Daoy (cell line): ENCODE measurements at regions not wholly inside any gene's neighbourhood (a gene's known extent, or its start where the extent isn't known, plus 50 kb on each side); places are given as distances from the start of the nearest gene placed in this dataset.

Experiments
- DNase-seq: peaks from one replicate; pipeline ENCODE4 v3.0.0-alpha.2; 2015; ENCODE audit warnings: low read depth

DNA sequence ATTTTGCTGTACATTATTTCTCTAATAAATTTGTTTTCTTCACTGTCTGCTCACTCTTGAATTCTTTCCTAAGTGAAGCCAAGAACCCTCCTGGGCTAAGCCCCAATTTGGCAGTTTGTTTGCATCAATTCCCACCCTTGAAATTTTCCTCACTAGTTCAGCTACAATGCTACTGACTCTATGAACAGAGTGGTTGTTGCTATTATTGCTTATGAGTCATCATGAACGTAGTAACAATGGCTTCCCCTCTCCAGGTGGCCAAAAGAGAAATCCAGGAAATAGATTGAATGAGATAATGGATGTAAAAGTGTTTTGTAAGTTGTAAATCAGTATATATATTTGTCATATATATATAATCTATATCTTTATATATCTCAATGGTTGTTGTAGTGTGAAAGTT, 193.0 kb downstream of the URB2 start:
- DNase-seq = peak; percentile 10

DNA sequence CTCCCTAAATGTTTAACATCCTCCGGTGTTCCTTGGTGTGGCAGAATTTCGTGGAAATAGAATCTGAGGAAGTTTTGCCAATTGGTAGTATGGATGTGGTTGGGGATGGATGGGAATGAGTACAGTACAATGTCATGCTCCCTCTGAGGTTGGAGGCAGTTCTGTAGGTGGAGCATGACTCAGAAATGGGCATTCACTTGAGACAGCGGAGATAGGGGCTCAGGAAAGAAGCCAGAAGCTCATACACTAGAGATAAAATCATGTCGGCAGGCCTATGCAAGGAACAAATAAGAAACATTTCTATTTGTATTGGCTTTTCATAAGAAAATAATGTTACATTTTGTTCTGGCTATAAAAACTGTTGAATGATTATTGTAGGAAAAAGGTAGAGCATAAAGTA, 196.0 kb downstream of the URB2 start:
- DNase-seq = peak; percentile 21

DNA sequence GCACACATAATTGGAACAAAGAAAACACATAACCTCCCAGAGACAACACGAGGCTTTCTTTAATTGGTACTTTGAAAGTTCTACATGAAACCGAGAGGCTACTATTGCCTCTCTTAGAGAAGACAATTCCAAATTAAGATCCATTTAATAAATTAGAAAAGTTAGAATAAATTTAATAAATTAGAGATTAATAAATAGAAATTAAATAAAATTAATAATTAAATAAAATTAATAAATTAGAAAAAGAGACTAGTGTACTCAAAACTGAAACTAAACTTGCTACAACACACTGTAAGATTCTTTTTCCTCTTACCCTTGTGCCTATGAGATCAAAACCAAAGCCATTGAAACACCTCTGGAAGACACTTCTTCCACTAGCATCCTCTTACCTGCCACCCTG, 199.0 kb downstream of the URB2 start:
- DNase-seq = no peak

DNA sequence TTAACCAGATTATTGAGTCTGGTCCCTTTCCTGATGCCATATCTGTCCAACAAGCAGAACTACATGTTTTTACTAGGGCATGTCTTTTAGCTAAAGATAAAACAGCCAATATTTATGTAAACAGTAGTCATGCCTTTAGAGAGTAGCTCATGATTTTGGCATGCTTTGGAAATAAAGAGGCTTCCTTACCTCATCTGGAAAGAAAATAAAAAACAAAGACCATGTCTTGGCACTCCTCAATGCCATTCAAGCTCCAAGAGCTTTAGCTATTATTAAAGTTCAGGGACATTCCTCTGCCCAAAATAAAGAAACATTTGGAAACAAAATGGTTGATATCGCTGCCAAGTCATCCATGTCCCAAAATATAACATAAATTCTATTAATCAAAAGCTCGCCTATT, 202.4 kb downstream of the URB2 start:
- no peak for DNase-seq

DNA sequence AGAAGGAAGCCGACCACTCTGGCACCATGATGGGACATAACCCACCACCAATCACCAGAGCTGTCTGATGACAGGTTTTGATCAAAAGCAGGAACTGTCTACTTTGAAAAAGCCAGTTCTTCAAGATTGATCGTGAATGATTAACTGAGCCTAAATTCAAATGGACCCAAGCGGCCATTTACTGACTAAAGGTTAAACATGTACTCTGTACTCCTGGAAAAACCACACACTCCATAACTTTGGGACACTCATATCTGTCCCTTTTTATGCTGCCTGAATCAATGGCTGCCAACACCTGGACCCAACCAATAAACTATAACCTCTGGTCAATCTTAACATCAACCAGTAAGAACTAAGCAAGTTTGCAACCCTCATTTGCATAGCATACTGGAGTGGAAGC, 206.6 kb downstream of the URB2 start:
- DNase-seq = no peak

DNA sequence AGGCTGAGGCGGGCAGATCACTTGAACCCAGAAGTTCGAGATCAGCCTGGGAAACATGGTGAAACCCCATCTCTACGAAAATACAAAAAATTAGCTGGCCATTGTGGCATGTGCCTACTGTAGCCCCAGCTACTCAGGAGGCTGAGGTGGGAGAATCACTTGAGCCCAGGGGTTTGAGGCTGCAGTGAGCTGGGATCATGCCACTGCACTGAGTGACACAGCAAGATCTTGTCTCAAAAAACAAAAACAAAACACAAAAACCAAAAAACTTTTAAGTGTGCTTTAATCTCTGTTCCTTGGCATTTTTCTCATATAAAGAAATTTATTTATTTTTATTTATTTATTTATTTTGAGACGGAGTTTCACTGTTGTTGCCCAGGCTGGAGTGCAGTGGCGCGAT, 208.2 kb downstream of the URB2 start:
- no peak for DNase-seq

DNA sequence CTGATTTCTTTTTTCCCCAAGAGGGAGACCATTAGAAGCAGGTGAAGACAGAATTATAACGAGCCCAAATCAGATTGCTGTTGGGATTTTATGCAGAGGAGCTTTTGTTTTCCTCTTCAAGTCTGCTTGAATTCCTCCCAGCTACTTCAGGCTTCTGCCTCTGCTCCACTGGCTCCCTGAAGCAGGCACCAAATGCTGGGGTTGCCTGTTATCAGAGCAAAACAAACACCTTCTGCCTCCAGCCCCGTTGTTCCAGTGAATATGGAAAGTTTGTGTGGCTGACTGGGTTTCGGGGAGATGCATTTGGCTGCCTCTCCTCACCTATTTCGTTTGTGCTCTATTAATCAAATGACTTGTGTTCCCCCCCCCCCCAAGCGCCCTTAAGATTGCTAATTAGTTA, 209.2 kb downstream of the URB2 start:
- DNase-seq = no peak

DNA sequence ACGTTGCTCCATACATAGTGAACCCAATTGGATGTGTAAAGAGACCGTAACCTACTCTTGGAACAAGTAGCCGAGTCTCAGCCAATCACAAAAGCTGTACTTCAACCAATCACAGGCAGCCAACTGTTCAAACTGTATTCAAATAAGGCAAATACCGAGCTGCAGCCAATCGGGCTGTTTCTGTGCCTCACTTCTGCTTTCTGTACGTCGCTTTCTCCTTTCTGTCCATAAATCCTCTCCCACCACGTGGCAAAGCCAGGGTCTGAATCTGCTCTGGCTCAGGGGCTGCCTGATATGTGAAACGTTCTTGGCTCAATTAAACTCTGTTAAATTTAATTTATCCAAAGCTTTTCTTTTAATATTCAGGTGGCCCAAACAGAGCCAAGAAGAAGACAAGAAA, 210.3 kb downstream of the URB2 start:
- DNase-seq = no peak

DNA sequence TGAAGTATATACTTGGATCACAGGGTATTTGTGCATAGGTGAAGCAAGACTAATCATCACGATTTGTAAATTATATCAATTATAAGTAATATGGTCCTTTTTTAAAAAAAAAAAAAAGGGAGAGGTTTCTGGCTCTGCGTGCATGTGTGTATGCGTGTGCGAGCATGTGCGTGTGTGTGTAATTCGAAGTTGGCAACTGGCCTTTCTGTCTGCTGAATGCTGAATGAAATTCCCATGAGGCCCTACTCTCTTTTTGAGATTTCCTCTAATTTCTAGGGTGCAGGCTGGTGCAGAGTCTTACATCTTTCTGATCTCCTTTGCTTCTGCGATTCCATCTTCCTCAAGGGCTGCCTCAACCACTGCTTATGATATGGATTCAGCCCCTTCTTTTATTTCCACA, 212.2 kb downstream of the URB2 start:
- DNase-seq = no peak

DNA sequence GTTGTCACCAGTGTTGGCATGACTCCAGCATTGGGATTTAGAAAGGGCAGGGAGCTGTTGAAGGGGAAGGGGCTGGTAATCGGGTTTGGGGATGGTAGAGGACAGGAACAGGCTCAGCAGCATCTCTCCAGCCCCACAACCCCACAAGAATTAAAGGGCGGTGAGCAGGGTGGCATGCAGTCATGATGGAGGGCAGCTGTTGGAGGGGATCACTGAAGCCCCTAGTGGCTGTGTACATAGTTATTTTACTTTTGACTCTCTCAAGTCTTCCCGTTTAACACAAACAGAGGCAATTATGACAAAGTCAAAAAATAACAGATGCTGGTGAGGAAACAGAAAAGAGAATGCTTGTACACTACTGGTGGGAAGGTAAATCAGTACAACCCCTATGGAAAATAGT, 213.8 kb downstream of the URB2 start:
- no peak for DNase-seq

DNA sequence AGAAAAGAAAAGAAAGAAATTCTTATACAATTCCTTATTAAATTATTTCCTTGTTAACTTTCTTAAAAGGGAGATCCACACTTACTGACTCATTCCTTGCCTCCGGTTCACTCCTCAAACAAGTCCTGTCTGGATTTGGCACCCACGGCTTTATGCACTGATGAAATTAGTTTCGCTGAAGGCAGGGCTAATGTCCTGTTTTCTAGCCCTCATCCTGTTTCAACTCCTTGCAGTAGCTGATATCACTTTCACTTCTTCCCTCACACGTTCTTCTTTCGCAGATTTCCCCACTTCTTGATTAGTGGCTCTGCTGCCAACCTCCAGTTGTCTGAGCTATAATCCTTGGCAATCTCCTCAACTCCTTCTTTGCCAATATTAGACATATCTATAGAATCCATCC, 215.2 kb downstream of the URB2 start:
- DNase-seq = peak; percentile 22

DNA sequence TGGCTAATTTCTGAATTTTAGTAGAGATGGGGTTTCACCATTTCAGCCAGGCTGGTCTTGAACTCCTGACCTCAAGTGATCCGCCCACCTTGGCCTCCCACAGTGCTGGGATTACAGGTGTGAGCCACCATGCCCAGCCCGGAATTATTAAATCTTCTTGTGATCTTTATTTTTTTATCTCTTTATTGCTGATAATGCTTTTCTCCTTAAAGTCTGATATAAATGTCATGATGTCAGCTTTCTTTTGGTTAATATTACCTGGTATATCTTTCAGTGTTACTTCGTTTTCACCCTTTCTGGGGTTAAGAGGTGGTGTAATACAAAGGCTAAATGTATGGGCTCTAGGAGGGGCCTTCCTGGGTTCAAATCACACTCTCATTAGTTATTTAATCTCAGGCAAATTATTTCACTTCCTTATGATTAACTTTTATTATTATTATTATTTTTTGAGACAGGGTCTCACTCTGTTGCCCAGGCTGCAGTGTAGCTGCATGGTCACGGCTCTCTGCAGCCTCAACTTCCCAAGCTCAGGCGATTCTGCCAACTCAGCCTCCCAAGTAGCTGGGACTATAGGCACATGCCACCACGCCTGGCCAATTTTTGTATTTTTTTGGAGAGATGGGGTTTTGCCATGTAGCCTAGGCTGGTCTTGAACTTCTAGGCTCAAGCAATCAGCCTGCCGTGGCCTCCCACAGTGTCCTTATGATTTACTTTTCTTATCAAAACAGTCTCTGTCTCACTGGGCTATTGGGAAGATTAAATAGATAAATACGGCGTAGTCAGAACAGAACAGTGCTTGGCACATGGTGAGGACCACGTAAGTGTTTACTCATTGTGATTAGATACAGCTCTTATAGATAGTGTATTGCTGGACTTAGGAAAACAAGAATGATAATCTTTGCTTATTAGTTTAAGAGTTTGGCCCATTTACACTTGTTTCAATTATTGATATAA, 216.5 kb downstream of the URB2 start:
- peak; percentile 16 for DNase-seq

DNA sequence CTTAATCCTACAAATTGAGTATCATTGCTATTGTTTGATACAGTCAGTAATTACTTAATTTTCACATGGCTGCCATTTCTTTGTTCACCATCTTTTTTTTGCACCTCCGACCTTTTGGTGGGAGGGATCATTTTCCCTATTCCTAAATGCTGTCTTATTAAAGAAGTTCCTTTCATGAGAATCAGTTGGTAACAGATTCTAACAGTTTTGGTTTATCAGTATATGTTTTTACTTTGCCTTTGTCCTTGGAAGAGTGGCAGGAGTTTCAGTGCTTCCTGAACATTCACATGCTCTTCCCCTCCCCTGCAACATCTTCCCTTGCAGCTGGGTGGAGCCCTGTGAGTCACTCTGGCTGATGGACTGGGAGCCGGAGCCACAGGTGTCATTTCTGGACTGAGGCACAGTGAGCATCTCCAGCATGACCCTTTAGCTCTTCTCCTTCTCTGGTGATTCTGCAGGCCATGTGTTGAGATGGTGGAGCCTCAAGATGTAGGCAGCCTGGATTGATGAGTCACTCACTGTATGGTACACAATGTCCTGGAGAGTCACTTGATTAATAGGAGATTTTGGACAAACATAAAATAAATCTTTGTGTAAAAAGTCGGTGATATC, 217.7 kb downstream of the URB2 start:
- DNase-seq = peak; percentile 64

DNA sequence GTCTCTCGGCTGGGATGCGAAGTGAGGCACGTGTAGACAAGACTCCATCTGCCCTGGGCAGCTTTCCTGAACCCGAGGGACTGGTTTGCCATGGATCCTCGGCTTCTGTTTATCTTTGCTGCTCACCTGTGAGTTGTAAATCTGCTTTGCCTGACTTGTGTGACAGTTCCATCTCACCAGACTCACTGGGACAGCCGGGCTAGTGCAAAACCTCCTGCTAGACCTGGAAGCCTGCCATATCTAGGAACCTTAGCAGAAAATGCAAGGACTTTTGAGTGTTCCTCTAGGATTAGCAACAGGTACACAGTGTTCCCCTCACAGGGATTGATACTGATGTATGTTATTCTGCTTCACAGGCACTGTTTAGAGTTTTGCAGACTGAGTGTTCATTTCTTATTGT, 218.6 kb downstream of the URB2 start:
- DNase-seq = no peak

DNA sequence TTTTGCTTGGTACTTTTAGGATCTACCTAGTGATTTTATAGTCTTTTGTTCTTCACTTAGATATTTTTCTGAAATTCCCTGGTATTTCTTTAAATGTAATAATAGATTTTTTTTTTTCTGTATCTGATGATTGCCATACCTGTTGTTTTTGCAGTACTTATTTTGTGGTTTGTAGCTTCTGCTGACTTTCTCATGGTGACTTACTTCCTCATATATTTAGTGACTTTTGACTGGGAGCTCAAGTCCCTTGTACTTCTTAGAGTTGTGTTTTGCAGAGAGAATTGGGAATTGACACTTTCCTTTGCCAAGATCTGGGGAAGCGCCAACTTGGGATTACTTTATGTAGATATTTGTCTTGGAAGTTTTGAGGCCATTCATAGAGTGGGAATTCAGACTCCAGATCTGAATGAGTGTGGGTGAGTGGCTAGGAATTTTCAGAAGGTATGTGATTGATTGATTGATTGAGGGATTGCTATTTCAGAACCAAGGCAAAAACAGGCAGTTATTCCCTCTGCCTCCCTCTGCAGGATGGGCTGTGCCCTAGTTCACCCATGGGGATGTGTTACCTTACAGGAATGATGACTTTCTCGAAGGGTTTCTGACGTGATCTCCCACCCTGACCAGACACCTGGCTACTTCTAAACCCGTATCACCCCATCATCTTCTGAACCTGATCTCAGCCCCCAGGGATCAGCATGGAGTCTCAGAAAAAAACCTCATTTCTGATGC, 219.5 kb downstream of the URB2 start:
- no peak for DNase-seq

DNA sequence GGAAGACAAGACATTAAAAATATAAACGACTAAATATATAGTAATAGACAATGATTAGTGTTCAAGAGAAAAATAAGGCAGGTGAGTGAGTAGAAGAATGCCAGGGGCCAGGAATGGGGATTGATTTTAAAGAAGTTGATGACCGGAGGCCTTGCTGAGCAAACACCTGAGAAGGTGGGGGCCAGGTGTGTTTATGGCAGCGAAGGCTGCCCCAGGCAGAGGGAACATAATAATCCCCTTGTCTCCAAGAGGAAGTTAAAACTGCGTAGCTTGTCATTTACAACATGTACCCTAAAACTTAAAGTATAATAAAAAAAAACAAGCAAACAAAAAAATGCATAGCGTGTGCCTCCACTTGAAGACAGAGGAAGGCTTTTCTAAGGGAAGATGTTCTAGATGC, 220.3 kb downstream of the URB2 start:
- DNase-seq = no peak

DNA sequence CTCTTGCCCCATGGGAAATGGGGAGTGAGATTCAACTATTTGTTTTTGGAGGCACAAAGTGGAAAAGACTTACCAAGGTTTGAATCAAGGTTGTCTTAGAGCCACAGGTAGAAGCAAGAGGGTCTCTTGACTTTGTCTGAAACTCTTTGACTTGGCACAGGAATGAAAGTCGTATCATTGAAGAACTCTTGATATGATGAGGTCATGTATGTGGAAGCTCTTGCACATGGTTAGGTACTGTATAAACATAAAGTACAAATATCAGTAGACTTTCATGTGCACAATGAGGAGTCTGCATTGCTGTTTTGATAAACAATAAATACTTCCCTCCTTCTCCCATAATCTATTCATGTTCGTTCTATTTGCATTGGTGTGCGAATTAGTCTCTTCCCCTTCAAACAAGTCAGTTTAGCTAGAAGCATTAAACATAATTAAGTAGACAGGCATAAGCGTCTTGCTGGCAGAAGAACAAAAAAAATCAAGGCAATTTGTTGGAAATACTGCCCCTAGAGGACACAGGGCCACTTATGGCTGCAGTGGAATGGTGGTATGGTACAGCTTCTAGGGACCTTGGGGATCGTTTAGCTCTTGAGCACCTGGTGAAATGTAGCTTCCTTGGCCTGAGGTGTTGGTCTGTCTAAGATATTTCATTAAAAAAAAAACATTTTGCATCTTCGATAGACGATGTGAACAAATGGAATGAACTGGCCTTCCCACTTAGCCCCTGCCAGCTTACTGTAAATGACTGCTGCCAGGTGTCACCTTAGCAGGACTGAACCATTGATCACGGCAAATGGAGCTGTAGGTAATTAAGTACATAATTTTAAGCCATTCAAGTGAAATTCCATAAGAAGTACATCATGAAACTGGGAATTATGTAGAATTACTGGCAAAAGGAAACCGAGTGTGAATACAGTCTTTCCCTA, 218.0 kb upstream of the GALNT2 start:
- peak; percentile 37 for DNase-seq

DNA sequence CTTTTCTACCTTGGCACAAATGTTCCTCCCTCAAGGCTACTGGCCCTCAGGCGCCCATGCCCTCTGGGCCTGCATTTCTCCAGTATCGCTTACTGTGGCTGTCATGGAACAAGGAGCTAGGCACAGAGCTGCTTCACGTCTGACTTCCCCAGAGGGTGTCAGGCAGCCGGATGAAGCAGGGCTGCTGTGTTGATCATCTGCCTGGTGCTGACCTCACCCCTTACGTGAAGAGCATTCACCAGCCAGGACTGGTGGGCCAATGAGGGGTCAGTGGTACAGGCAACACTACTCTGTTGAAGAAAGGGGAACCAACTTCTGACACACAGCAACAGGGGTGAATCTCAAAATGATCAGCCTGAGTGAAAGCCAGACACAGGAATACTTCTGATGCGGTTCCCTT, 215.5 kb upstream of the GALNT2 start:
- no peak for DNase-seq

DNA sequence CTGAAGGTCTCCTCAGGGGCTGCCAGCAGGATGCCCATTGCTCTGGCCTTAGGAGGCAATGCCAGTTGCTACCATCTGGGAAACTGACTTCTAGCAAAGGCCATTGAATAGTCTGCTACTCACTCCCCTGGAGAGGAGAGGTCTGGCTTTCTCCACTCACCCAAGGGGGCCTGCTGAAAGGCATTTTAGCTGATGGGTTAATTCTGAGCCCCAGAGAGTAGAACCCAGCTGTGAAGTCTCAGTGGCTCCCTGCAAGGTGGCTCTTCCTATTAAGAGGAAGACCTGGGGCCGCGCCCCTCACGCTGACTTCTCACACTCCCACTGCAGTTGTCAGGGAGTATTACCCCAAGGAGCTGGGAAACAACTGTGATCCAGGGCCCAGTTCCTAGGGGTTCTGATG, 213.3 kb upstream of the GALNT2 start:
- no peak for DNase-seq

DNA sequence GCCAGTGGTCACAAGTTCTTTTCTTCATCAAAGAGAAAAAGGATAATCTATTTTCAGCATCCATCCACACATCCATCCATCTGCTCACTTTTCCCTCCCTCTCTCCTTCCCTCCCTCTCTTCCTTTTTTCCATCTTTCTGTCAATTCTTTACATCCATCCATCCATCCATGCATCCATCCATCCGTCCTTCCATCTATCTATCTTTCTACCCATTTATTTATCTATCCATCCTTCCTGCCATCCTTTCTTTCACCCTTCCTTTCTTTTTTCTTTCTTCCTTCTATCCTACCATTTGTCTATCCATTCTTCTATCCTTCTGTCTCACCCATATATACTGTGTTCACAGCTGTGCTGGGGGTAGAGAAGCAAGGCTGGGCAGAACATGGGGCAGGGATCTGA, 212.4 kb upstream of the GALNT2 start:
- no peak for DNase-seq

DNA sequence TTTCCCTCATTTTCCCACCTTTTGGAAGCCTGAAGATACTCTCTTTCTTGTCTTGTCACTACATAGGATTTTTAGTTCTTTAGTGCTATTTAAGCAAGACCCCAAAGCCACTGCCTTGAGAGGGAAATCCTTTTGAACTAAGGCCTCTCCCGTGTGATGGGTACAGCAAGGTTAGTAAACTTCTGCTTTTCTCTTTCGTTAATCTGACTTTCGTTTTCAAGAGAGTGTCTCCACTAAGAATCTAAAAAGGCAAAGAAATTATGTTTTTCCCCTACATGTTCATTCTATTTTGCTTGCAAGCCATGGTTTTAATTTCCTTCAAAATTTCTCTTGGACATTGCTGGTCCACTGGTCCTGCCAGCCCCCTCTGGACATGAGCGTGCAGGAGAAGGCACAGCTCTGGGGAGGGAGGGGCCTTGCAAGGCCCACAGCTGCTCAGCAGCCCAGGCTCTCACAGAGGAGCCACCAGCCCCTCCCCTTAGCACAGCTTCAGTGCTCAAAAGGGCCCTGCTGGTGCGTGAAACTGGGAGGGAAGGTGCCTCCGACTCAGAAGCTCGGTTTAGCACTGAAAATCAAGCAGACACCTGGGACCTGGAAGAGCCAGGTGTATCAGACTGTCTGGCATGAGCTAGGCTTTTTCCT, 210.9 kb upstream of the GALNT2 start:
- DNase-seq = peak; percentile 15
